ENCODE measurements at regions not wholly inside any gene's neighbourhood (a gene's known extent, or its start where the extent isn't known, plus 50 kb on each side); places are given as distances from the start of the nearest gene placed in this dataset.
A peak's percentile ranks its signal among the peaks of the same experiment; 100 is the strongest.

DNA sequence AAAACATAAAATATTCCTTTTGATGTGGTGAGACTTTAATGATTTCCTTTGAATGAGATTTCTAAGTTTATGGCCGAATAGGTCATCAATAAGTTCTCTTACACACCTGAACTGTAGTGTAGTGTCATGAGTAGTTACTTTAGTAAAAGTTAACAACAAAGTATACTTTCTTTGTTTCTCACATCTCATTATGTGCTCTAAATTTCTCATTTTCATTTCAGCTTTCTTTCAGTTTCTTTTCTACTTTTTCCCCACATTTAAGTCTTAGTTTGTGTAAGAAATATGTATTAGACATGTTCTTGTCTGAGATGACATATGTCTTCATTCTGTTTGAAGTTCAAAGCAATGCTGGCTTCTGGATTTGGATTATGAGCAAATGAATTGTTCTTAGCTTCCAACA is 348.1 kb downstream of the ANKRD7 start:
- no peak for DNase-seq
- H3K9me3 ChIP-seq (replicated peaks) = no peaks in the 10 kb centered on the region
- no peak overlapping the region for H3K27ac ChIP-seq
- H3K4me1 ChIP-seq = no peaks in the 10 kb centered on the region
- no peaks in the 10 kb centered on the region for H3K27me3 ChIP-seq
- H3K36me3 ChIP-seq = no peaks in the 10 kb centered on the region
- no peak overlapping the region for H3K4me3 ChIP-seq

- H3K4me3 ChIP-seq = no peak overlapping the region
- no peaks in the 10 kb centered on the region for H3K9me3 ChIP-seq (replicated peaks)
- H3K36me3 ChIP-seq = no peaks in the 10 kb centered on the region
- H3K27ac ChIP-seq = no peak overlapping the region
- H3K4me1 ChIP-seq = no peaks in the 10 kb centered on the region
- no peak for DNase-seq
- no peaks in the 10 kb centered on the region for H3K27me3 ChIP-seq
Measured at GRCh38 chr7:118573085-118573484, 348.6 kb downstream of the ANKRD7 start.

DNA sequence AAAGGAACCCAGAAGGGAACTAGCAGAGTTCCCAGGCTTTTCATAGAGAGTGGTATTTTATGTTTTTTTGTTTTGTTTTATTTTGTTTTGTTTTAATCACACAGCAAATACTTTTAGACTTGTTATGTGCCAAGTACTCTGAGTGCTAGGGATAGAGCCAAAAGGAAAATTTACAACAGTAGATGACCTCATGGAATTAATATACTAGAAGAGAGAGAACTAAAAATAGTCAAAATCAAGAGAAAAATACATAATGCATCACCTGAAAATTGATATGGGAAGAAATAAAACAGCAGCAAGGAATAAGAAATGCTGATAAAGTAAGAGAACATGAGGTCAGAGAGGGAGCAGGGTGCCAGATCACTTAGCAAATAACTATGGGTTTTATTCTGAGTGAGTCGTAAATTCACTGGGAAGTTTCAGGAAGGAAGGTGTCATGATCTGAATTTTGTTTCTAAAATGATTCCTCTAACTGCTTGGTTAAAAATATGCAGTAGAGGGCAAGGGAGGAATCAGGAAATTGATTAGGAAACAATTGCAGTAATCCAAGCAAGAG is 351.0 kb downstream of the ANKRD7 start:
- no peaks in the 10 kb centered on the region for H3K9me3 ChIP-seq (replicated peaks)
- DNase-seq = no peak
- no peak overlapping the region for H3K27ac ChIP-seq
- no peaks in the 10 kb centered on the region for H3K4me1 ChIP-seq
- no peaks in the 10 kb centered on the region for H3K36me3 ChIP-seq
- H3K27me3 ChIP-seq = no peaks in the 10 kb centered on the region; the same call in 1 of the 2 replicates
- H3K4me3 ChIP-seq = no peak overlapping the region

DNA sequence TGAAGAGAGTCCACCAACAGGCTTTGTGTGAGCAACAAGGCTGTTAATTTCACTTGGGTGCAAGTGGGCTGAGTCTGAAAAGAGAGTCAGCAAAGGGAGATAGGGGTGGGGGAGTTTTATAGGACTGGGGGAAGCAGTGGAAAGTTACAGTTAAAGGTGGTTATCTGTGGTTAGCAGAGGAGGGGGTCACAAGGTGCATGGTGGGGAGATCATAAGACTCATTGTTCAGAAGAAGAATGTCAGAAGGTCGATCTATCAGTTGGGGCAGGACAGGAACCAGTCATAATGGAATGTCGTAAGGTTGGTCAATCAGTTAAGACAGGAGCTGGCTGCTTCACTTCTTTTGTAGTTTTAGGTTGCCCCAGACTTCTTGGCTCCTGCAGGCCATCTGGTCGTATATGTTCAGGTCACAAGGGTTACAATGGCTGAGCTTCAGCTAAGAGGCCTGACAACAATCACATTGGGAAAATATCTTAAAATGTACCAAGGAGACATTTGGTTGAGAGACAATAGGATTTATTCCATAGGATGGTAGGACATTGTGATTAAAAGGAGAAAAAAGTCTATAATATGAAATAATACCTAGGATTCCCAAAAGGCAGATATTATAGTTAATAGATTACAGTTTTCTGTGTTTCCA is 356.4 kb downstream of the ANKRD7 start:
- H3K27me3 ChIP-seq = no peaks in the 10 kb centered on the region; the same call in 1 of the 2 replicates
- no peaks in the 10 kb centered on the region for H3K4me1 ChIP-seq
- DNase-seq = no peak
- H3K4me3 ChIP-seq = no peak overlapping the region
- H3K36me3 ChIP-seq = no peaks in the 10 kb centered on the region
- H3K9me3 ChIP-seq (replicated peaks) = no peaks in the 10 kb centered on the region
- no peak overlapping the region for H3K27ac ChIP-seq

DNA sequence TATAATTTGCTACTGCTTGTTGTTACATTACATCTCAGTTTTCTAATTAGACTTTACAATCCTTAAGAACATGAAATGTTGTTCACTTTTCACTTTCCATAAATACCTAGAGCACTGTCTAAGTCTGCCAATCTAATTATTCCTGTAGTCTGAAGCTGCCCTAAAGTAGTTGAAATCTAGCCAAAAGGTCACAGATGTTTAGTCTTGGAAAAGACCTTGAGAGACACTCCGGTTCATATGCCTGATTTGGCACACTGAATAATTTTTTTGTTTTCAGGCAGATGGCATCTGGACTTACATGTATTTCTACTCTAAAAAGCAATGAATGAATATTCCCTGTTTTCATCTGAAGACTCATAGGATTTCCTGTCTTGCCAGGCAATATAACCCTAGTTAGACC is 359.1 kb downstream of the ANKRD7 start:
- no peaks in the 10 kb centered on the region for H3K9me3 ChIP-seq (replicated peaks)
- H3K4me1 ChIP-seq = no peaks in the 10 kb centered on the region
- no peak overlapping the region for H3K4me3 ChIP-seq
- H3K27me3 ChIP-seq = no peaks in the 10 kb centered on the region; the same call in 1 of the 2 replicates
- no peaks in the 10 kb centered on the region for H3K36me3 ChIP-seq
- no peak for DNase-seq
- H3K27ac ChIP-seq = no peak overlapping the region

DNA sequence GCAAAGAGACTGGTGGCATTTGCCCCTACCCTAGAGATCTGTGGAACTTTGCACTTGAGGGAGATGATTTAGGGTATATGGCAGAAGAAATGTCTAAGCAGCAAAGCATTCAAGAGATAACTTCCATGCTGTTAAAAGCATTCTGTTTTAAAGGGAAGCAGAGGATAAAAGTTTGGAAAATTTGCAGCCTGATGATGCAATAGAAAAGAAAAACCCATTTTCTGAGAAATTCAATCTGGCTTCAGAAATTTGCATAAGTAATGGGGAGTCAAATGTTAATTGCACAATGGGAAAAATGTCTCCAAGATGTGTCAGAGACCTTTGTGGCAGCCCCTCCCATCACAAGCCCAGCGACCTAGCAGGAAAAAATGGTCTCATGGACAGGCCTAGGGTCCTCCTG is 361.7 kb downstream of the ANKRD7 start:
- Histone ChIP-seq H3K27me3 (no peaks in the 10 kb centered on the region), H3K9me3 (replicated peaks) (no peaks in the 10 kb centered on the region), H3K4me3 (no peak overlapping the region), H3K36me3 (no peaks in the 10 kb centered on the region), H3K4me1 (no peaks in the 10 kb centered on the region), H3K27ac (no peak overlapping the region)
- DNase-seq = no peak

DNA sequence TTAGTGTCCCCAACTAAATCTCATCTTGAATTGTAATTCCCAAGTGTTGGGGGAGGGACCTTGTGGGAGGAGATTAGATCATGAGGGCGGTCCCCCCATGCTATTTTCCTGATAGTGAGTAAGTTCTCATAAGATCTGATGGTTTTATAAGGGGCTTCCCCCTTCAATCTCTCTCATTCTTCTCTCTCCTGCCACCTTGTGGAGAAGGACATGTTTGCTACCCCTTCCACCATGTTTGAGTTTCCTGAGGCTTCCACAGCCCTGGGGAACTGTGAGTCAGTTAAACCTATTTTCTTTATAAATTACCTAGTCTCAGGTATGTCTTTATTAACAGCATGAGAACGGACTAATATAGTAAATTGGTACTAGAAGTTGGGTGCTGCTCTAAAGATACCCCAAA is 365.6 kb downstream of the ANKRD7 start:
- no peak overlapping the region for H3K27ac ChIP-seq
- H3K9me3 ChIP-seq (replicated peaks) = no peaks in the 10 kb centered on the region
- H3K4me3 ChIP-seq = no peak overlapping the region
- no peaks in the 10 kb centered on the region for H3K36me3 ChIP-seq
- no peaks in the 10 kb centered on the region for H3K27me3 ChIP-seq
- no peaks in the 10 kb centered on the region for H3K4me1 ChIP-seq
- peak; percentile 13 to 66 for DNase-seq

GRCh38 chr7:118602090-118602489 is 377.6 kb downstream of the ANKRD7 start:
- Histone ChIP-seq H3K4me1 (no peaks in the 10 kb centered on the region), H3K4me3 (no peak overlapping the region), H3K27me3 (no peaks in the 10 kb centered on the region), H3K9me3 (replicated peaks) (no peaks in the 10 kb centered on the region), H3K27ac (no peak overlapping the region), H3K36me3 (no peaks in the 10 kb centered on the region)
- no peak for DNase-seq

DNA sequence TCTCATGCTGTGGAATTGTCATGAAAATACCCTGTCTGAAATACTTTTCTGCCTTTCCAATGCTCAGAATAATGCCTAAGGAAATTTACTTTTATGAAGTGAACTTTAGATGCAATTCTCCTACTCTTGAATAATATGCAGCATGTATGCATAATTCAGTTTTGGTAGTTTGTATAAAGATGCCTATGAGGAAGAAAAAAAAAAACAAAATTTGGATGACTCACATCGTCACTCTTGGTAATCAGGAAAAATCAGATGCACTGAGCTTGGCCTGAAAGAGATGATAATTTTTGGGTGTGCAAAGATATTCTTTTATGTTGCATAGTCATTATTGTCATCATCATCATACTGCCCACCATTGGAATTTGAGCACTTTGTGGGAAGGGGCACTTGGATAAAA is 382.1 kb downstream of the ANKRD7 start:
- Histone ChIP-seq H3K9me3 (replicated peaks) (no peaks in the 10 kb centered on the region), H3K4me1 (no peaks in the 10 kb centered on the region), H3K27me3 (no peaks in the 10 kb centered on the region), H3K27ac (no peak overlapping the region), H3K4me3 (no peak overlapping the region), H3K36me3 (no peaks in the 10 kb centered on the region)
- DNase-seq = no peak

DNA sequence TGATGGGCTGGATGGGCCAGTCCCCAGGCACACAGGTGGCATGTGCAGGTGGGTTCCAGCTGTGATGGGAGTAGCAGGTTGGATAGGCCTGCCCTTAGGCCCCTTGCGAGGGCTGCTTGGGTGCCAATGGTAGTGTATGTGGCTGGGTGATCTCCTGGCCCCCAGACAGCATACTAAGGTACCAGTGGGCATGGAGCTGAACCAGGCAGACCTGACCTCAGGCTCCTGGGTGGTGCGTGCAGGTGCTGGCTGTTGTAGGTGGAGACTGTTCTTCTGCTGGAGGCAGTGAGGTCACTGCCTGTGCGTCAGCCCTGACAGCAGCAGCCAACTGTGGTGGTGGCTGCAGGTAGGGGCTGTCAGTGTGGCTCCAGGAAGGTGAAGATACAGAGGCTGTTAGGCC is 384.7 kb downstream of the ANKRD7 start:
- DNase-seq = no peak
- Histone ChIP-seq H3K27me3 (no peaks in the 10 kb centered on the region), H3K36me3 (no peaks in the 10 kb centered on the region), H3K4me3 (no peak overlapping the region), H3K9me3 (replicated peaks) (no peaks in the 10 kb centered on the region), H3K4me1 (no peaks in the 10 kb centered on the region), H3K27ac (no peak overlapping the region)

DNA sequence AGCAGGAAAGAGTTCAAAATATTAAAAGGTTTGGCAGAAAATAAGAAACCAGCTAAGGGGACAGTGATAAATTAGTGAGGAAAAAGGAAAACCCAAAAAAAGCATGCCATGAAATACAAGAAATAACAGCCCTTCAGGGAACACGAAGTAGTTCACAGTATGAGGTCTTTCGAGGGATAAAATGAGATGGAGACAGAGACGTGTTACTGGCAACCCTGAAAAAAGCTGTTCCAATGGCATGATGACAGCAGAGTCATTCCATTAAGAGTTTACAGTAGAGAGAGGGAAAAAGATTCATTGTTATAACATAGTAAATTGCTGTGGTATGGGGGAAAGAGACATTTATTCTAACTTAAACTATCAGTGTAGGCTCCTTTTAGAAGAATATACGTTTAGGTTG is 391.2 kb downstream of the ANKRD7 start:
- Histone ChIP-seq H3K27me3 (no peaks in the 10 kb centered on the region), H3K36me3 (no peaks in the 10 kb centered on the region), H3K27ac (no peak overlapping the region), H3K4me3 (no peak overlapping the region), H3K4me1 (no peaks in the 10 kb centered on the region), H3K9me3 (replicated peaks) (no peaks in the 10 kb centered on the region)
- DNase-seq = no peak

GRCh38 chr7:118621810-118622360 is 397.4 kb downstream of the ANKRD7 start:
- H3K9me3 ChIP-seq (replicated peaks) = no peaks in the 10 kb centered on the region
- H3K4me3 ChIP-seq = no peak overlapping the region
- no peak for DNase-seq
- no peaks in the 10 kb centered on the region for H3K4me1 ChIP-seq
- no peaks in the 10 kb centered on the region for H3K36me3 ChIP-seq
- no peak overlapping the region for H3K27ac ChIP-seq
- no peaks in the 10 kb centered on the region for H3K27me3 ChIP-seq

DNA sequence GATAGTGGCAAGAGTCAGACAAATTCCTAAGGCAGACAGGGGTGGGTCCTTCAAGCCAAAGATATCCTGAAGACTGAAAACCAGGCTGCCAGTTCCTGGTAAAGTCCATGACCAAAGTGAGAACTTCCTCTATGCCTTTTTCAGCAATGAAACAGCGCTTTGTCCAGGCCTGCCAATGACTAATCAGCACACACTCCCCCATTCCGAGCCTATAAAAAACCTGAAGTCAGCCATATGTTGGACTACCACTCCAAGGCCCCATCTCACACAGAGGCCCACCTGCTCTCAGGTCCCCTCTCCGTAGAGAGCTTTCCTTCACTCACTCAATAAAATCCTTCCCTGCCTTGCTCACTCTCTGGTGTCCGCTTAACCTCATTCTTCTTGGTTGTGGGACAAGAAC is 402.2 kb downstream of the ANKRD7 start:
- Histone ChIP-seq H3K36me3 (no peaks in the 10 kb centered on the region), H3K4me3 (no peak overlapping the region), H3K27ac (no peak overlapping the region), H3K9me3 (replicated peaks) (no peaks in the 10 kb centered on the region), H3K27me3 (no peaks in the 10 kb centered on the region), H3K4me1 (no peaks in the 10 kb centered on the region)
- DNase-seq = no peak

DNA sequence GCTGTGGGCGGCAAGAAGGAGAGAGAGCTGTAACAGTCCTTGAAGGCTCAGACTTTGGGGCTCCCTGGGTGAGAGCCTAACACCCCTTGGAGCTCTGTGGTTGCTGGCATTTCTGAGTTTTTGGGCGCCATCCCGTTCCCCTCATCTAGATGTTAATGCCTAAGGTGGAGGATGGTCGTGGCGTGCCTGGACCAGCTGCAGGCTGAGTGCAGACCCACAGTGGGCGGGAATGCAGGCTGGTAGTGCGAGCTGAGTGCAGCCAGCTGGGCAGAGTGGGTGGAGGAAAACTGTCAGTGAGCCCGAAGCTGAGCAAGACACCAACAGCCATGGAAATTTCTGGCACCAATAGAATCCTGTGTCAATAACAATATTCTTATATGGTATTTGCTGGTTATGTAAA is 403.0 kb downstream of the ANKRD7 start:
- Histone ChIP-seq H3K9me3 (replicated peaks) (no peaks in the 10 kb centered on the region), H3K36me3 (no peaks in the 10 kb centered on the region), H3K4me1 (no peaks in the 10 kb centered on the region), H3K27me3 (no peaks in the 10 kb centered on the region), H3K4me3 (no peak overlapping the region), H3K27ac (no peak overlapping the region)
- no peak for DNase-seq

GRCh38 chr7:118629898-118630438 is 405.5 kb downstream of the ANKRD7 start:
- Histone ChIP-seq H3K9me3 (replicated peaks) (no peaks in the 10 kb centered on the region), H3K27me3 (no peaks in the 10 kb centered on the region), H3K36me3 (no peaks in the 10 kb centered on the region), H3K4me1 (no peaks in the 10 kb centered on the region), H3K4me3 (no peak overlapping the region), H3K27ac (no peak overlapping the region)
- DNase-seq = no peak

GRCh38 chr7:118642396-118642795 is 417.9 kb downstream of the ANKRD7 start:
- H3K36me3 ChIP-seq = no peaks in the 10 kb centered on the region
- H3K4me3 ChIP-seq = no peak overlapping the region
- no peak for DNase-seq

More at GRCh38 chr7:118642396-118642795, 417.9 kb downstream of the ANKRD7 start:
- Histone ChIP-seq H3K4me1 (no peaks in the 10 kb centered on the region), H3K27ac (no peak overlapping the region), H3K27me3 (no peaks in the 10 kb centered on the region), H3K9me3 (replicated peaks) (no peaks in the 10 kb centered on the region)
